HCT116 (cell line): ENCODE measurements at regions not wholly inside any gene's neighbourhood (a gene's known extent, or its start where the extent isn't known, plus 50 kb on each side); places are given as distances from the start of the nearest gene placed in this dataset.

Source experiments
- ATF3 ChIP-seq: IDR thresholded peaks from 2 replicates; pipeline ENCODE4 v1.6.1; 2012
- CEBPB ChIP-seq: IDR thresholded peaks from 2 replicates; pipeline ENCODE4 v1.6.1; 2012; ENCODE audit warnings: low read depth
- EZH2 ChIP-seq: fragments of 200-600 bp; sonication (generic); IDR thresholded peaks from 2 replicates; pipeline ENCODE4 v1.6.1; 2017; ENCODE audit warnings: antibody characterized with exemption, mixed run types
- MAX ChIP-seq: IDR thresholded peaks from 2 replicates; pipeline ENCODE4 v1.6.1; 2012
- POLR2A ChIP-seq: IDR thresholded peaks from 2 replicates; pipeline ENCODE4 v1.7.0; 2011; ENCODE audit warnings: borderline replicate concordance; ENCODE audit not compliant: insufficient read depth, insufficient read length; ENCODE audit errors: extremely low read depth
- POLR2AphosphoS5 ChIP-seq: IDR thresholded peaks from 2 replicates; pipeline ENCODE4 v1.6.1; 2011; ENCODE audit warnings: mild to moderate bottlenecking, low read depth, low read length, moderate library complexity
- RAD21 ChIP-seq: IDR thresholded peaks from 2 replicates; pipeline ENCODE4 v1.6.1; 2012; ENCODE audit warnings: low read depth, mild to moderate bottlenecking
- REST ChIP-seq: IDR thresholded peaks from 2 replicates; pipeline ENCODE4 v1.6.1; 2012; ENCODE audit warnings: low read depth
- SIN3A ChIP-seq: IDR thresholded peaks from 2 replicates; pipeline ENCODE4 v1.6.1; 2012; ENCODE audit warnings: low read depth
- SRF ChIP-seq: IDR thresholded peaks from 2 replicates; pipeline ENCODE4 v1.6.1; 2012; ENCODE audit warnings: low read depth
- TCF7L2 ChIP-seq: IDR thresholded peaks from 2 replicates; pipeline ENCODE4 v1.7.0; 2011; ENCODE audit warnings: borderline replicate concordance, inconsistent platforms; ENCODE audit not compliant: insufficient read depth, insufficient read length; ENCODE audit errors: extremely low read depth
- YY1 ChIP-seq: IDR thresholded peaks from 2 replicates; pipeline ENCODE4 v1.6.1; 2011; ENCODE audit warnings: low read length, low read depth, moderate library complexity, mild to moderate bottlenecking; ENCODE audit not compliant: insufficient replicate concordance; ENCODE audit errors: extremely low read depth
- TF ChIP-seq, protein P1 (sequence below), 3 experiments: fragments of 200-600 bp in 1 of 3; sonication (generic) in 1 of 3; IDR thresholded peaks in 2 of 3; conservative IDR thresholded peaks in 1 of 3; 2 replicates each; pipeline ENCODE4 v1.5.1; 2012 to 2017; ENCODE audit warnings: low read depth in 2 of 3, low read length in 2 of 3, antibody characterized with exemption in 1 of 3, borderline replicate concordance in 1 of 3, control low read depth in 1 of 3, mild to moderate bottlenecking in 1 of 3, mixed read lengths in 1 of 3, mixed run types in 1 of 3, moderate library complexity in 1 of 3; ENCODE audit not compliant: insufficient read depth in 1 of 3

GRCh38 chr7:1288996-1289551, 56.4 kb downstream of the UNCX start:
- TF ChIP-seq, protein P1, sequence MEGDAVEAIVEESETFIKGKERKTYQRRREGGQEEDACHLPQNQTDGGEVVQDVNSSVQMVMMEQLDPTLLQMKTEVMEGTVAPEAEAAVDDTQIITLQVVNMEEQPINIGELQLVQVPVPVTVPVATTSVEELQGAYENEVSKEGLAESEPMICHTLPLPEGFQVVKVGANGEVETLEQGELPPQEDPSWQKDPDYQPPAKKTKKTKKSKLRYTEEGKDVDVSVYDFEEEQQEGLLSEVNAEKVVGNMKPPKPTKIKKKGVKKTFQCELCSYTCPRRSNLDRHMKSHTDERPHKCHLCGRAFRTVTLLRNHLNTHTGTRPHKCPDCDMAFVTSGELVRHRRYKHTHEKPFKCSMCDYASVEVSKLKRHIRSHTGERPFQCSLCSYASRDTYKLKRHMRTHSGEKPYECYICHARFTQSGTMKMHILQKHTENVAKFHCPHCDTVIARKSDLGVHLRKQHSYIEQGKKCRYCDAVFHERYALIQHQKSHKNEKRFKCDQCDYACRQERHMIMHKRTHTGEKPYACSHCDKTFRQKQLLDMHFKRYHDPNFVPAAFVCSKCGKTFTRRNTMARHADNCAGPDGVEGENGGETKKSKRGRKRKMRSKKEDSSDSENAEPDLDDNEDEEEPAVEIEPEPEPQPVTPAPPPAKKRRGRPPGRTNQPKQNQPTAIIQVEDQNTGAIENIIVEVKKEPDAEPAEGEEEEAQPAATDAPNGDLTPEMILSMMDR (IDR thresholded peaks at IDR 0.05 in 2 of 3, conservative IDR thresholded peaks at IDR 0.05 in 1 of 3; ENCODE audit: borderline replicate concordance in 1 of 3, insufficient read depth in 1 of 3, low read depth in 2 of 3, low read length in 2 of 3) = no peak
- TF ChIP-seq SRF (no peak), TCF7L2 (no peak), CEBPB (no peak), MAX (no peak), RAD21 (no peak), POLR2AphosphoS5 (no peak), POLR2A (no peak), ATF3 (no peak), YY1 (no peak), EZH2 (no peak), SIN3A (no peak), REST (no peak)
